Fibroblast of skin of scalp (primary cell): ENCODE measurements at regions not wholly inside any gene's neighbourhood (a gene's known extent, or its start where the extent isn't known, plus 50 kb on each side); places are given as distances from the start of the nearest gene placed in this dataset.
"Not testable (repeated sequence)": the region's sequence is repeated elsewhere in the genome, so short reads cannot be mapped to it uniquely, and the experiment has no call there.

Experiments used
- DNase-seq: peaks from one replicate; pipeline ENCODE4 v3.0.0-alpha.2; 2013

DNA sequence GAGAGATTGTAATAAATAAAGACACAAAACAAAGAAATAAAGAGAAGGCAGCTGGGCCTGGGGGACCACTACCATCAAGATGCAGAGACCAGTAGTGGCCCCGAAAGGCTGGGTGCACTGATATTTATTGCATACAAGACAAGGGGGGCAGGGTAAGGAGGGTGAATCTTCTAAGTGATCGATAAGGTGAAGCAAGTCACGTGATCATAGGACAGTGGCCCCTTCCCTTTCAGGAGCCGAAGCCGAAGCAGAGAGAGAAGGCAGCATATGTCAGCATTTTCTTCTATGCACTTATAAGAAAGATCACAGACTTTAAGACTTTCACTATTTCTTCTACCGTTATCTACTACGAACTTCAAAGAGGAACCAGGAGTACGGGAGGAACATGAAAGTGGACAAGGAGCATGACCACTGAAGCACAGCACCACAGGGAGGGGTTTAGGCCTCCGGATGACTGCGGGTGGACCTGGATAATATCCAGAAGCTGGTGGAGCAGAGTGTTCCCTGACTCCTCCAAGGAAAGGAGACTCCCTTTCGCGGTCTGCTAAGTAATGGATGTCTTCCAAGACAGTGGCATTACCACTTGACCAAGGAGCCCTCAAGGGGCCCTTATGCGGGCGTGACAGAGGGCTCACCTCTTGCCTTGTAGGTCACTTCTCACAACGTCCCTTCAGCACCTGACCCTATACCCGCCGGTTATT is 126.4 kb downstream of the RBM46 start:
- not testable (repeated sequence) for DNase-seq

DNA sequence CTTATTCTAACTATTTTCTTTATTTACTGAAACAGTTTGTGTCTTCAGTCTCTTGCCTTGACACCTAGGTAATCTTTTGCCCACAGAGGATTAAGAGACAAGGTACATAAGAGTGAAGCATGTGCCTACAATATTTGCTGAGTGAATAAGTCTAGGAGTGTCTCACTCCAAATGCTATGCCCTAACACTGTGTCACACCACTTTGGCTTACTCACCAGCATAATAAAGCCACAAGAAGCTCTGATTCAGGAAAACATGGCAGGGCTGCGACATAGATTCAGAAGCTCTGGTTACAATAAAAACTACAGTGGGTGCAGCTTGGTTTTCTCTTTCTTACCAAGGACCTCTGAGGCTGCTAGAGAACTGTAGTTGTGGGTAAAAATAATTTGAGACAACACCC is 127.1 kb downstream of the RBM46 start:
- DNase-seq = no peak

DNA sequence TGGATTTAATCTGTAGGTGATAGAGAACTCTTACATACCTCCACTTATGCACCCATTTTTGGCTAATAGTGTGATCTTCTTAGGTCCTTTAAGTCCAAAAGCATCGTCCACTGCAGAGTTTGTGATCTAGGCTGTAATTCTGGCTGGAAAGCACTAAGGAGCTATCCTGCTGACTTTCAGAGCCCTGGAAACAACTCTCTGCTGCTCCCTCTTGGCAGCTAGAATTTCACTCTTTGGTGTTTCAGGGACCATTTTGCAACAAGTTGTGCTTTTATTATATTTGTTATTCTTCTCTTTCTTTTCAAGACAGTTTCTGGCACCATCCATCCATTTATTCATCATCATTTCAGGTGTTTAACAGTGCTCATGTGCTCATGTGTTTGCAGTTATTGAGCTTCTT is 130.0 kb downstream of the RBM46 start:
- no peak for DNase-seq

DNA sequence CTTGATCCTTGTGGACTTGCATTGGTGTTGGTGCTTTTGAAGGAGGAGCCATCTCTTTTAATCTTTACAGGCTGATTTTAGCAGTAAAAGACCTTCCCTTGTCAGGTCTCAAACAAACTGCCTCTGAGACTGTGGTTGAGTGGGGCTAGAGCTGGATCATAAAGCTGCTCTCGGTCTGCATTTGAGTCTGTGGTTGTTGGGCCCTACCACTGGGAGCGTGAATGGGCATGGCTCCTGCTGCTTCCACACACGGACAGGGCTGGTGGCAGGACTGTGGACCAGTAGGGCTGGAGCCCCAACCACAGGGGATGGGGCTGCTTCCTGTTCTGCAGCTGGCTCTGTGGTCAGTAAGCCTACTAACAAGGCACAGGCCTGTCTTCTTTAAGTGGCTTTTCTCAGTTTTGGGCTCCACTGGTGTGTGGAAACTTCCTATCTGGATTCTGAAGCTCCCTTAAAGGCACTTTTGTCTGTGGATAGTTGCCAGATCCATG is 130.6 kb downstream of the RBM46 start:
- DNase-seq = no peak

DNA sequence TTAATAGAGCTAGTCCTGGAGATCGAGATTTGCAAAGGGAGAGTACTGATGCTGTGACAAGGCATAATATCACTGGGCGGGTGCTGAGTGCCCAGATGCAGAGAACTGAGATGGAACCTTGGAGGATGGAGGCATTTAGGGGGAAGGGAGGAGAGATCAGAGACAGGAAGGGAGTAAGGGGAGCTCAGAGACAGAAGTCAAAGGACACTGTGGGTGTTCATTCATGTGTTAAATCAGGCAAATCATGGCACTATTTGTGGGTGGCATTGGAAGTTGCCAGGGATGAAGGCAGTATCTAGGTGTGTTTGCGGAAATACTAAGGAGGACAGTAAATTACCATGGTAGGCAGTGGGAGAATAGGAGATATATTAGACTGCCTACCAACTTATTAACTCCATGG is 135.0 kb downstream of the RBM46 start:
- no peak for DNase-seq

DNA sequence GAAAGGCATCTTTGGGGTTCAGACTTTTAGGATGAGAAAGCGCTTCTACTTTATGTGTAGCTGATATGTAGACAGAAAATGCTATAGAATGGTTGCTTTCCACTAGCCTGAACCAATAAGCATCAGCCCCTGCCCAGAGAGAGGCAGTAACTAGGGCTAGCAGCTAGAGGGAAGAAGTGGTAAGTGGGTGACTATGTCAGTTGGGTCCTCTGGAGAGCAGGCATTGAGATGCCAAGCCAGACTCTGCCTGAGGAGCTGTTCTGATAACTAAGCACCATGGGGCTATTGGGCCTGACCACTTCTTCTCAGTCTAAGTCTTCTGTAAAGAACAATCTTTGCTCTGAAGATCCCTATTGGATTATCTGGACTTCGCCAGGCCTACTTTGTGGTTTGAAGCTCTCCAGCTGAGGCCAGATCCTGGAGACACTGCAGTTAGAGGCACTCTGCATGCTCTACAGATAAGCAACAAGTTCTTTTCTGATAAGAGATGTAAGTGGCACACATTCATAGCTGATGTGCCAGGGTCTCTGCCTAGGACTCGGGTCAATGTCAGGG is 146.1 kb downstream of the RBM46 start:
- no peak for DNase-seq

DNA sequence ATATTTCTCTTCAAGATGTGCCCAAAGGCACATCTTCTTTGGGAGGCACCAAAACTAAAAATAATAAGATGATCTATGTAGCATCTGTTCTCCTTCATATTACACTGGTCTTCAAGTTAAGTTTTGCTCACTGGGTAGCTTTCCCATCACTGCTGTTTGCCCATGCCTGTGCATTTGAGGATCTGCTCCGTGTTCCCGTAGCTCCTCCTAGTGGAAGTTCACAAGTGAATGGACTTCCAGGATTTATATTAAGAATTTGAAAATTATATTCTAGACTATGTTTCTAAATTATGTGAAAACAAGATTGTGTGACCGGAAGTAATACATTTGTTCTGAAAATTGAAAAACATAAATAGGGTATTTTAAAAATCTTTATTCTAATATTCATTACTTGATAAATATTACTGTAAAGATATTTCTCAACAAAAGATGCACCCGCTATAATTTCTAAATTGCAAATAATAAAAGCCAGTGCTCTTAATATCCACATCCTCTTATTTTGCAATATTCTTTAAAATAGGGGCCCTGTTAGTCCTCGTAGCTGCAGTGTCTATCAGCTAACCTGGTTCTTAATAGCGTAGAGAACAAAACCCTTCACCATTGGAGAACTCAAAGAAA is 147.7 kb downstream of the RBM46 start:
- peak; percentile 18 for DNase-seq

DNA sequence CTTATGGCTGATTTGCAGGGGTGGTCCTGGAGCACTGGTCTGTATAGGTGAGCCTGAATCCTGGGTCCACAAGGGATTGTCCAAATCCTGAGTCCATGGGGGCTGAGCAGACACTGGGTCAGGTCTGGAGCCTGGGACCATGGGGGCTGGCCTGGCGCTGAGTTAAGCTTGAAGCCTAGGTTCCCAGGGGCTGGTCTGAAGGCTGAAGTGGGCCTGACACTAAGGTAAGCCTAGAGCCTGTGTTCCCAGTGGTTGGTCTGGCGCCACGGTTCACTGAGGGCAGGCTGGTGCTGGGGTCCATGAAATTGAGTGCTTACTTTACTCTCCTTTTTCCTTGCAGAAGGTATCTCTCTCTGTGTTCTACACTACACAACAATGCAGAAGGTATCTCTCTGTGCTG is 155.8 kb downstream of the RBM46 start:
- no peak for DNase-seq

DNA sequence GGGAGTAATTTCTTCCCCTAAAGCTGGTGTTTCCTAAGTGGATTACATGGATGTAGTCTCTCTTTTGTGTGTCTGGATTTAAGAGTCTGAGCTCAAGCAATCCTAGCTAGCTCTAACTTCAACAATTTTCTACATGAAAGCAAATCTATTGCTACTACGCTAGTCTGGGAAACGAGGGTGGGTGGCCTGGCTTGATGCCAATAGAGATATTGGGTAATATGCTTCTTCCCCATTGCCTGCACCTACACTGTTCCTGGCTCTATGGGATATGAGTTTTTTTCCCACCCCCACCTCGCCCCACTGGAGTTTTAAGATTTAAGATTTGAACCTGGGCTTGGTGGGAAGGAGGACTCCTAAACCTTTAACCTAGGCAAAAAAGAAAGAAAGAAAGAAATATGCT is 158.8 kb downstream of the RBM46 start:
- no peak for DNase-seq

DNA sequence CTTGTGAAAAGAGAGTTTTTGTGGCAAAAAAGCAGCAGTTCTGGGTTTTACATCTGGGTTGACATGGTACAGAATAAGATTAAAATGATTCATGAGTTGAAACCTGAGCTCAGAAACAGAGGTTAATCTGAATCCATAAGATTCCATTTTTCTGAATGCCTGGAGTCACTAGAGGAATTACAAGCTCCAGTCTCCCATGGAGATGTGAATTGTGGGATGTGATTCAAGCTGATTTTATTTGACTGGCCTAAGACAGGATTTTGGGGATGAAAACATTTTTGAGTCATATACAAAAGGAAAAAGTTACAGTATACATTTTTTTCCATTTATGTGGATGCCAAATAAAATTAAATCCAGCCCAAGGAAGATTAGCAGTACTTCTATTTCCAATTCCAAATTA is 161.1 kb downstream of the RBM46 start:
- DNase-seq = peak; percentile 11

DNA sequence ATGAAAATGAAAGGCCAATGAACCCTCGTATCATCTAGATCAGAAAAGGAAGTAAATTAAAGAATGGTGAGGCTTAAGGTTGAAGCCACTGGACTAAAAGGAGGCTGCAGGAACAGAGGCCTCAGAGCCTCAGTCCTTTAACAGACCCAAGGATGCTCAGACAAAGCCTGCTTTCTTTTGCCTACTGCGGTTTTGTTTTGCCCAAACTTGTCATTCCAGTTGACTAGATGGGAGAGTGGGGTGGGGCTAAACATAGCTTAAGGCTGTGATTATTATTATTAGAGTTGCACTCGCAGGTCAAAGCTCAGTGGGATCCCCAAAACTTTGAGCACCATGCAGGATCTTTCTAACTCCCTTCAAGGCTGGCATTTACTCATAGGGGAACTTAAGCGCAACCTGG is 163.9 kb downstream of the RBM46 start:
- no peak for DNase-seq

DNA sequence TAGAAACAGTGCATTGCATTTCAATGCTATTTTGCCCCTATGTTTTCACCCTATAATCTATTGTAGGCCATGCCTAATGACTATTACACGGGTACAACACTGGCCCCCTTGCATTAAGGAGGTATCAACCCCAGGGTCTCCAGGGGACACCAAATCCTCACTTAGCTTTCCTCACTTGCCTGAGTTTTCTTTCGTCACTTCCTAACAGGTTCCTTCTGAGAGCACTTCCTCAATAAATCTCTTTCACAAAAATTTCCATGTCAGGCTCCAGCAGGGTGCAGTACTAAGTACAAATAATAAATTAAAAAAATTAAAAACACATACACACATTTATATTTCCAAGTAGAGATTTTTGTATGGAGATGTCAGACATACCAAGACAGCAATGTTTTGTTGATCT is 165.0 kb downstream of the RBM46 start:
- no peak for DNase-seq

DNA sequence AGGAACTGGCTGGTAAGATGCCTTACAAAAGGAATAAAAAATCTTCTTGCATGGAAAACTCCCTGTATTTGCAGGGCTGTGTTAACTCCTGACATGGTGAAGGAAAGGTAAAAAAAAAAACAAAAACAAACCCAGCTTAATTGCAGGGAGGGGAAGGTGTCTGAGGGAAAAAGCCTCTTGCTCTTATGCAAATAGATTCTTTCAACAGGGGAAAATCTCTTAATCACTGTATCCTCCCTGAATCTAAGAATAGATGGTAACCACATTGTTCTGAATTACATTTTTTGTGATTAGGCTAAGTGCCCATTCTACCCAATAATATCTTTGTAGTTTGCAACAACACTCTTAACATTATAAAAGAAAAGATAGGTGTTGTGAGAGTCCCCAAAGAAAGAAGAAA is 172.6 kb downstream of the RBM46 start:
- no peak for DNase-seq

DNA sequence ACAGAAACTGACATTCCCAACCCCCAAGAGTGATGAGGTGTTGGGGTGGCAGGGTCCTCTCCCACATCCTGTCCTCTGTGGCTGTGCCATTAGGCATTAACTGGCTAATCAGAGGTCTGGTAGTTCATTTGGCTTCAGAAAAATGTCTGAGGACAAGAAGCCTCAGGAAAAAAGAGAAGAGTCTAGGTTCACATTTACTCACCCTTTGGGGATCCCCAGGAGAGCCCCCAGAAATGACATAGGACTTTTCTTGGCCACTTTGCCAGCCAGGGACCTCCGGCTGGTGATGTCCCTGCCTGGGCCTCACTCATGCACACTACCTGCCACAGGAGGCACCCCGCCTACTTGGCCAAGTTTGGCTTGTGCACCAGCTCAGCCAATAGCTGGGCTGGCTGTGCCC is 173.0 kb downstream of the RBM46 start:
- DNase-seq = no peak

DNA sequence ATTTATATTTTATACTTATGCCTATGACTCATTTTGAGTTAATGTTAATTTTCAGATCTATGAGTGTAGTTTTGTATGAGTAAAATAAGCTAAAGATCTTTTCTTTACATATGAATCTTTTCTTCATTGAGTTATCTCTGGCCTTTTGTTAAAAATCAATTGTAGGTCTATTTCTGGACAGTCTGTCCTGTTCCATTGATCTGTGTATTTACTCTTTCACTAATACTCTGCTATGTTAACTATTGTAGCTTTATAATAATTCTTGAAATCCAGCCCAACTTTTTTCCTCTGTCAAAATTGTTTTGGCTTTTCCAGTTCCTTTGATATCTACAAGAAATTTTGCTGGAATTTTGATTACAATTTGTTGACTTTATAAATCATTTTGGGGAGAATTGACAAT is 177.0 kb downstream of the RBM46 start:
- DNase-seq = no peak

DNA sequence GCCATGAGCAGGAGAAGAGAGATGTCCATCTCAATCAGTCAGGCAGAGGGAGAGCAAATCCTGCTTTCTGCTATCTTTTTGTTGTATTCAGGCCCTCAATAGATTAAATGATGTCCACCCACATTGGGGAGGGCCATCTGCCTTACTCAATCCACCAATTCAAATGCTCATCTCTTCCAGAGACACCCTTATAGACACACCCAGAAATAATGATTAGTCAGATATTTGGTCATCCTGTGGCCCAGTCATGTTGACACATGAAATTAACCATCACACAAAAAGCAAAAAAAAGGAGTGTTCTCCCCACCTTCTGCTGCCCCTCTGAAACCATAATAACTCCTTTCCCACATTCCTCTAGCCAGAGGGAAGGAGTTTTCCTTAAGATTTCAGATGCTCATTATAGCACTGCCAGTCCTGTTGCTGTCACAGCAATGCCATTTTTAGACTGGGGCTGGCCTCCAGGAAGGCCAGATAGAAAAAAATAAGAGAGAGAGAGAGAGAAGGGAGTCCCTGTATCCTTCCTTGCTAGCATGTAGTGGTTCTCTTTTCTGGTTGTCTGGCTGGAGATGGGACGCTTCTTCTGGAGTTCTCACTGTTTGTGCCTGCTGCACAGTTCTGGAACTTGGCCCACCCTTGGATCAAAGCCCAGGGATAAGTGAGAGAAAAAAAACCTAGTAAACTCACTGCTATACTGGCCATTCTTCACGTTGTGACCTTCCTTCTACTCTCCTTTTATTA is 177.7 kb downstream of the RBM46 start:
- DNase-seq = peak; percentile 1

DNA sequence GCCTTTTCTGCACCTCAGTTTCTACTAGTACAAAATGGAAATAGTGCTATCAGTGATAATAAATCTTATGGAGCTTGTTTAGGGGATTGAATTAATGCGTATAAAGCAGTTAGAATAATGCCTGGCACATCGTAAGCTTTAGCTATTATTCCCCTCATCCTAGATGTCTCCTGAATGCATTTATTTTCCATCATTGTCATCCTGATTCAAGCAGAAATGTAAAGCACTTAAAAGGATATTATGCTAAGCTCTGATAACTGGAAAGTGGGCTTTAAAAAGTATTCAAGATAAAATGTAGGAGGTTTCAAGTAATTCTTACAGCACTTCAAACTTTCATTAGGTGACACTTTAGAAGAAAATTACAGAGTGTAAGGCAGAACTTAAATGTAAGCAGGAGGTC is 178.7 kb downstream of the RBM46 start:
- DNase-seq = no peak

DNA sequence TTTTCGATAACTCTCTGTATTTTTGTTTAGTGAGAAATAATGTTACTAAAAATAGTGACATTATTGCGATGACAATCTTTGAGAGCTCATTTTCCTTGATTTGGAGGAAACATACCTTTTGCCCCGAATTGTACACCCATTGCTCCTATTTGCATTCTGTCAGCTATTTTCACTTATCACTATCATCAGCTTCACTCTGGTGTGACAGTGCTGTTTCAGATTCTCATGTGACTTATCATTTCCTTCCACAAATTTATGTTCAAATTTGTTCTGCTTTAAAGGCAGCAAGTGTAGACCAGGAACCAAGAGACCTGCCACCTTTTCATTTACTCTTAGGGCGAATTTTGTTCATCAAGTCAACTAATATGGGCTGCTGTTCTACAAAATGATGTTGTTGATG is 179.4 kb downstream of the RBM46 start:
- no peak for DNase-seq

DNA sequence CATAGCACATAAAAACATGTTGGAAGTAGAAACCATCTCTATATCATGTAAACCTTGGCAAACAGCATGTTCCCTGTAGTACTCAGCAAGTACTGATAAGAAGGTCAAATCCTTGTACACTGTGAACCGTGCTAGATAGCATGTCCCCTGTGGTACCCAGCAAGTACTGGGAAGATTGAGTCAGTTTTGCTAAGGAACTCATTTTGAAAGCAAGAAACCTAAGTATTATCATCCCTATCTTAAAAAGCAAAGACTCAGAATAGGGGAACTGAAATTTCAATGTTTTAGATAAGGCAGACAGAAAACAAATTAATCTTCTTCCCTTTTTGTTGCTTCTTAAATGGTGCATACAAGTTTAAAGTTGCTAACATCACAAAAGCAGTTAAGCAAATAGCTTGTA is 180.2 kb downstream of the RBM46 start:
- no peak for DNase-seq

DNA sequence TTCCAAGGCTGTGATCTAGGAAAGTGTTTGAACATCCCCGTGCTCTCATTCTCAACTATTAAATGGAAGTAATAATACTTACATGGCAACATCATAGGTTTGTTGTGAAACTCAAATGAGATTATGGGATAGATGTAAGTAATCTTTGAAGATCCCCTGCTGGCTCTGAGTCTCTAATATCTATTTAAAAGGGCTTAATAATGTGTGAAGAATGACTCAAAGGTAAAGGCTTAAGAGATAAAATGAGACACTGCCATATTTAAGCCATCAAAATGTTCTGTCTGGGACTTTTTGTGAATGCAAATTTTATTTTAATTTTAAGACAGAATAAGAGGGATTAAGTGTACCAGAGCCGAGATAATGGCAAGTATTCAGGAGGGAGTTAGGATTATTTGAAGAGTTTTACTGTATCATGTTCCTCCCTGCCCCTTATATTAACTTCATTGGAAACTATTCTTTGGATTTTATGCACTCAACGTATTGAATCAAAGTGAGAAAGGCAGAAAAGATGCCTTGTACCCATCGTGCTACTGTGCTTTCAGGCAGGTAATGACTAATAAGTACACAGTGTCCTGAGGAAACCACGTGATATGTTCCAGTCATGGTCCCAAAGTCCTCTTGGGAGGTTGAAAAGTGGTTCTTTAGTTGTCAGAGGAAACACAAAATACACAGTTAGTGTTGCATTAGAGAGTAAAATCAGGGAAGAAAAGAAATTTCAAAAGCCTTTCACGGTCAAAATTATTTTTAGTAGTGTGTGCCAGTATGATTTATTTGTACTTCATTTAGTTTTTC is 192.4 kb downstream of the RBM46 start:
- no peak for DNase-seq

DNA sequence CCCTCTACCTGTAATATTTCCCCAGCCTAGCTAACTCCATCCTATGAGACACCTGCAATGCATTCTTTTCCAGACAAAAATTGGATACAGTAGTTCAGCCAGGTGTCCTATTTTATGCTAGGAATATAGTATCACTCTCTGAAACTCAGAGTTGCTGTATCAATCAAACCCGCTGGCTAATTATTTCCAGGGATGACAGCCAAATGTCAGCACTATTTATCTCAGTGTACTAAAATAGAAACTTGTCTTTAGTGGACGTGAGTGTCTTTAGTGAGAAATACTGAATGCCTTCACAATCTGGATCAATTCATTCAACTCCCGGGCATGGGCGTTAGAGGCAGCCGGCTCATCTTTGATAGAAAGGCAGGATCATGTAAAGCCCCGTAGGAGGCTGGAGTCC is 196.2 kb downstream of the RBM46 start:
- DNase-seq = no peak

DNA sequence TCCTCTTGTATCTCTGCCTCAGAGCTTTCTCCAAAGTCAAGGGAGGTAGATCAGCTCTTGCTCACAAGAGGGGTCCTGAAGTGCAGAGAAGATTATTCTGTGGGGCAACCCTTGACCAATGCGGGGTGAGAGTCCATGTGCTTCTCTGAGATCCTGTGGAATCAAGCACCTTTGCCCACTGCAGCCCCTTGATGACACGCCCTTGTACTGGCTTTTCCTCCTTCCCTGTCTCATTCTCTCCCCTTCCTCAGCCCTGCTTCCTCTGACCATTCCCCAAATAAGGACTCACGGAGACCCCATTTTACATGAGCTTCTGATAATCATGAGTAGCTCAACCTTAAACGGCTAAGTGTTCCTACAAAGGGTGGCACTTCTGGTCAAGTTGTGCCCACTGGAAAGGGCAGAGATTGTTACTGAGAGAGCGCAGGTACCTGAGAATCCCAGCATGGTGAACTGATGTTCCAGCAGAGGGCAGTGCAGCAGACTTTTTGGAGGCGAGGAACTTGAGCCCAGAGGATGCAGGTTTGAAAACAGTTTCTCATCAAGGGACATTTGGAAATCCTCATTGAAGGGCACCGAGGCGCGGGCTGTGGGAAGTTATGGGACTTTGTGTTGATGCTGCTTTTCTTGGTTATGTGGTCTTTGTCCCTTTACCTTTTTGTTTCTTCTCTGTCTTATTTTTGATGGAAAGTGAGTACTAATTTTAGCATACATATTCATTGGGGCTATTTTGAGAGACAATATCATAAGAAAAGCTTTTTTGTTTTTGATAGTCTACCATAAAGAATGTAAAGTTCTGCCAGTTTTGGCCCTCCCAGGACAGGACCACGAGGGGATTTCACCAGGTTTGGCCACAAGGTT is 201.3 kb downstream of the RBM46 start:
- DNase-seq = peak; percentile 26
